HCT116 (cell line): ENCODE measurements at regions not wholly inside any gene's neighbourhood (a gene's known extent, or its start where the extent isn't known, plus 50 kb on each side); places are given as distances from the start of the nearest gene placed in this dataset.
"Not testable (repeated sequence)": the region's sequence is repeated elsewhere in the genome, so short reads cannot be mapped to it uniquely, and the experiment has no call there.

Experiments
- ATAC-seq: fragments of 200-7000 bp; cut with Tn5 transposase; 2 replicates; pipeline ENCODE4 v1.9.1; 2020; ENCODE audit warnings: mild to moderate bottlenecking, moderate library complexity
- BruUV-seq: library from RNA; stranded (reverse); fragments of 400-500 nt; replicated peaks from 2 replicates; lab custom pipeline; 2021; lab: Mats Ljungman, UMichigan
- CTCF ChIA-PET: fragments of 300-600 bp; sonication (Branson Sonifier 250); formaldehyde crosslinking; loops from one replicate; lab custom pipeline; 2021; ENCODE audit warnings: antibody characterized with exemption; lab: Charles Lee
- POLR2A ChIA-PET: fragments of 300-600, 350-600 bp; sonication (Branson Sonifier 250); formaldehyde crosslinking; loops from one replicate; lab custom pipeline; 2021; ENCODE audit warnings: antibody characterized with exemption; lab: Charles Lee
- RAD21 ChIA-PET, 2 experiments: fragments of 300-600 bp; sonication (Branson Sonifier 250); formaldehyde crosslinking; loops; one replicate each; lab custom pipeline; 2023; ENCODE audit warnings: low total read pairs in 2 of 2; ENCODE audit not compliant: uncharacterized antibody in 2 of 2, unreplicated experiment in 2 of 2, low non-redundant PET in 1 of 2; lab: Charles Lee
- DNase-seq: peaks from one replicate; pipeline ENCODE4 v3.0.0-alpha.2; 2010; ENCODE audit warnings: low read depth, low spot score
- H2AFZ ChIP-seq: fragments of 200-600 bp; shearing (Covaris generic), sonication (generic); 2 replicates; pipeline ENCODE4 v1.6.1; 2017; ENCODE audit warnings: low read depth, mixed run types, mixed read lengths, antibody characterized with exemption, low read length; ENCODE audit not compliant: poor library complexity, severe bottlenecking
- H3K27ac ChIP-seq: 2 replicates; pipeline ENCODE4 v1.5.1; 2012; ENCODE audit warnings: low read depth, low read length
- H3K27me3 ChIP-seq: fragments of 200-600 bp; sonication (generic); 2 replicates; pipeline ENCODE4 v1.6.1; 2016; ENCODE audit warnings: mixed run types, low read length, mixed read lengths; ENCODE audit not compliant: insufficient read depth
- H3K36me3 ChIP-seq, 2 experiments: fragments of 200-500 bp in 1 of 2; fragments of 200-600 bp in 1 of 2; sonication (Bioruptor generic) in 1 of 2; sonication (generic) in 1 of 2; 2 replicates each; pipeline versions ENCODE4 v1.5.1 to v1.6.1; 2014 to 2016; ENCODE audit warnings: low read length in 2 of 2, inconsistent platforms in 1 of 2, mixed read lengths in 1 of 2, mixed run types in 1 of 2; ENCODE audit not compliant: insufficient read depth in 2 of 2, control insufficient read depth in 1 of 2
- H3K4me1 ChIP-seq, 2 experiments: fragments of 200-600 bp in 1 of 2; sonication (generic) in 1 of 2; 2 replicates each; pipeline versions ENCODE4 v1.5.1 to v1.6.1; 2012 to 2017; ENCODE audit warnings: low read length in 2 of 2, inconsistent platforms in 1 of 2, mild to moderate bottlenecking in 1 of 2, mixed read lengths in 1 of 2, mixed run types in 1 of 2, moderate library complexity in 1 of 2; ENCODE audit not compliant: insufficient read depth in 2 of 2, control insufficient read depth in 1 of 2
- H3K4me2 ChIP-seq: fragments of 200-600 bp; sonication (generic); 2 replicates; pipeline ENCODE4 v1.6.1; 2017; ENCODE audit warnings: mixed run types, low read length, mixed read lengths
- H3K4me3 ChIP-seq, 2 experiments: fragments of 200-600 bp in 1 of 2; sonication (generic) in 1 of 2; replicated peaks in 1 of 2; 2 replicates each; pipeline ENCODE4 v1.5.1; 2011 to 2016; ENCODE audit warnings: low read length in 2 of 2, control low read depth in 1 of 2, low read depth in 1 of 2, mild to moderate bottlenecking in 1 of 2, mixed read lengths in 1 of 2, mixed run types in 1 of 2
- H3K79me2 ChIP-seq: fragments of 200-600 bp; sonication (generic); 2 replicates; pipeline ENCODE4 v1.6.1; 2017; ENCODE audit warnings: mild to moderate bottlenecking, mixed run types, low read length, moderate library complexity, mixed read lengths; ENCODE audit not compliant: insufficient read depth
- H3K9ac ChIP-seq: fragments of 200-600 bp; sonication (generic); 2 replicates; pipeline ENCODE4 v1.6.1; 2016; ENCODE audit warnings: low read length, mixed read lengths
- H3K9me2 ChIP-seq: fragments of 200-600 bp; sonication (generic), shearing (Covaris generic); 2 replicates; pipeline ENCODE4 v1.6.1; 2017; ENCODE audit warnings: mixed run types, mild to moderate bottlenecking, moderate library complexity; ENCODE audit not compliant: insufficient read depth
- H3K9me3 ChIP-seq, 2 experiments: fragments of 200-500 bp in 1 of 2; fragments of 200-600 bp in 1 of 2; sonication (Bioruptor generic) in 1 of 2; sonication (generic) in 1 of 2; 2 replicates each; pipeline ENCODE4 v1.6.1; 2014 to 2017; ENCODE audit warnings: low read length in 2 of 2, mixed read lengths in 2 of 2, inconsistent platforms in 1 of 2, low read depth in 1 of 2, mild to moderate bottlenecking in 1 of 2, mixed run types in 1 of 2, moderate library complexity in 1 of 2; ENCODE audit not compliant: control insufficient read depth in 1 of 2, insufficient read depth in 1 of 2
- H4K20me1 ChIP-seq: fragments of 200-600 bp; sonication (generic), shearing (Covaris generic); 2 replicates; pipeline ENCODE4 v1.6.1; 2017; ENCODE audit warnings: mixed run types, mild to moderate bottlenecking, moderate library complexity; ENCODE audit not compliant: insufficient read depth
- intact Hi-C: fragments of 100-400 bp; cut with micrococcal nuclease; formaldehyde crosslinking; loops from 2 replicates; pipeline ENCODE4 v1.10.0; 2022

- H3K79me2 ChIP-seq, BruUV-seq, intact Hi-C loops, CTCF ChIA-PET, H3K9me3 ChIP-seq, H3K27ac ChIP-seq, H3K4me3 ChIP-seq, H3K9ac ChIP-seq, ATAC-seq, RAD21 ChIA-PET, DNase-seq, H3K9me2 ChIP-seq, POLR2A ChIA-PET, H3K36me3 ChIP-seq, H3K4me1 ChIP-seq, H3K4me2 ChIP-seq, H3K27me3 ChIP-seq, H4K20me1 ChIP-seq, H2AFZ ChIP-seq: not testable (repeated sequence)
Observed at GRCh38 chr5:34190466-34190865, 147.5 kb upstream of the C1QTNF3 start.

- H3K27me3 ChIP-seq, intact Hi-C loops, H3K9me3 ChIP-seq, H3K9me2 ChIP-seq, H2AFZ ChIP-seq, POLR2A ChIA-PET, H3K27ac ChIP-seq, CTCF ChIA-PET, H4K20me1 ChIP-seq, RAD21 ChIA-PET, BruUV-seq, H3K9ac ChIP-seq, H3K36me3 ChIP-seq, H3K79me2 ChIP-seq, H3K4me2 ChIP-seq, H3K4me3 ChIP-seq, ATAC-seq, DNase-seq, H3K4me1 ChIP-seq: not testable (repeated sequence)
Observed at GRCh38 chr5:34191279-34191744, 148.3 kb upstream of the C1QTNF3 start.

- DNase-seq, H4K20me1 ChIP-seq, H3K36me3 ChIP-seq, intact Hi-C loops, H3K9me2 ChIP-seq, H3K4me1 ChIP-seq, H3K79me2 ChIP-seq, H3K27me3 ChIP-seq, RAD21 ChIA-PET, BruUV-seq, CTCF ChIA-PET, H3K4me3 ChIP-seq, H2AFZ ChIP-seq, H3K4me2 ChIP-seq, H3K9ac ChIP-seq, H3K9me3 ChIP-seq, POLR2A ChIA-PET, ATAC-seq, H3K27ac ChIP-seq: not testable (repeated sequence)
Observed at GRCh38 chr5:34192064-34192922, 149.3 kb upstream of the C1QTNF3 start.

GRCh38 chr5:34192923-34193262 is 149.9 kb upstream of the C1QTNF3 start:
- RAD21 ChIA-PET, H3K4me1 ChIP-seq, H3K27me3 ChIP-seq, H3K79me2 ChIP-seq, H3K9ac ChIP-seq, POLR2A ChIA-PET, BruUV-seq, H3K4me3 ChIP-seq, H3K4me2 ChIP-seq, H2AFZ ChIP-seq, H3K9me3 ChIP-seq, H3K27ac ChIP-seq, H3K9me2 ChIP-seq, CTCF ChIA-PET, H3K36me3 ChIP-seq, DNase-seq, ATAC-seq, intact Hi-C loops, H4K20me1 ChIP-seq: not testable (repeated sequence)
